GM12878 (cell line): ENCODE measurements at regions not wholly inside any gene's neighbourhood (a gene's known extent, or its start where the extent isn't known, plus 50 kb on each side); places are given as distances from the start of the nearest gene placed in this dataset.
A peak's percentile ranks its signal among the peaks of the same experiment; 100 is the strongest.

Experiments used
- BHLHE40 ChIP-seq, 2 experiments: fragments of 450-650 bp in 1 of 2; IDR thresholded peaks; 2 replicates each; pipeline ENCODE4 v1.6.1; 2011 to 2017; ENCODE audit warnings: low read depth in 2 of 2, borderline replicate concordance in 1 of 2, improper control_type of control experiment in 1 of 2, low read length in 1 of 2, mild to moderate bottlenecking in 1 of 2
- CBX3 ChIP-seq: fragments of 200-600 bp; sonication (generic); IDR thresholded peaks from 2 replicates; pipeline ENCODE4 v1.6.1; 2016; ENCODE audit warnings: low read depth, borderline replicate concordance
- DPF2 ChIP-seq: fragments of 450-650 bp; IDR thresholded peaks from 2 replicates; pipeline ENCODE4 v1.6.1; 2017; ENCODE audit warnings: mild to moderate bottlenecking
- E4F1 ChIP-seq: fragments of 450-650 bp; IDR thresholded peaks from 2 replicates; pipeline ENCODE4 v1.6.1; 2018; ENCODE audit warnings: borderline replicate concordance, mild to moderate bottlenecking; ENCODE audit not compliant: partially characterized antibody
- IKZF1 ChIP-seq: fragments of 450-650 bp; conservative IDR thresholded peaks from 2 replicates; pipeline ENCODE4 v1.6.1; 2017; ENCODE audit warnings: antibody characterized with exemption, mild to moderate bottlenecking
- IKZF2 ChIP-seq, 2 experiments: fragments of 450-650 bp; IDR thresholded peaks; 2 replicates each; pipeline ENCODE4 v1.6.1; 2017; ENCODE audit warnings: mild to moderate bottlenecking in 2 of 2, moderate library complexity in 2 of 2
- MTA2 ChIP-seq: fragments of 450-650 bp; IDR thresholded peaks from 2 replicates; pipeline ENCODE4 v1.6.1; 2016; ENCODE audit warnings: low read depth, mild to moderate bottlenecking, moderate library complexity
- NR2F1 ChIP-seq: fragments of 450-650 bp; conservative IDR thresholded peaks from 2 replicates; pipeline ENCODE4 v1.6.1; 2017; ENCODE audit warnings: mild to moderate bottlenecking
- PAX5 ChIP-seq: IDR thresholded peaks from 2 replicates; pipeline ENCODE4 v1.6.1; 2011; ENCODE audit warnings: low read depth, low read length, borderline replicate concordance
- RAD21 ChIP-seq: IDR thresholded peaks from 2 replicates; pipeline ENCODE4 v1.6.1; 2011; ENCODE audit warnings: mild to moderate bottlenecking, low read depth, low read length, moderate library complexity; ENCODE audit not compliant: insufficient read depth
- REST ChIP-seq: IDR thresholded peaks from 2 replicates; pipeline ENCODE4 v1.6.1; 2012; ENCODE audit warnings: mild to moderate bottlenecking, low read depth, low read length
- RUNX3 ChIP-seq: IDR thresholded peaks from 2 replicates; pipeline ENCODE4 v1.6.1; 2012; ENCODE audit warnings: low read length, inconsistent platforms
- SMARCA5 ChIP-seq: fragments of 450-650 bp; IDR thresholded peaks from 2 replicates; pipeline ENCODE4 v1.6.1; 2017; ENCODE audit warnings: mild to moderate bottlenecking
- SPI1 ChIP-seq: IDR thresholded peaks from 2 replicates; pipeline ENCODE4 v1.6.1; 2011; ENCODE audit warnings: low read depth, mild to moderate bottlenecking, low read length, moderate library complexity, borderline replicate concordance; ENCODE audit not compliant: insufficient read depth
- SREBF1 ChIP-seq: IDR thresholded peaks from 2 replicates; pipeline ENCODE4 v1.6.1; 2012; ENCODE audit warnings: mild to moderate bottlenecking, low read length
- SREBF2 ChIP-seq: IDR thresholded peaks from 2 replicates; pipeline ENCODE4 v1.6.1; 2012; ENCODE audit warnings: mild to moderate bottlenecking, low read length
- TARDBP ChIP-seq: IDR thresholded peaks from 2 replicates; pipeline ENCODE4 v1.6.1; 2016; ENCODE audit warnings: borderline replicate concordance
- USF1 ChIP-seq: IDR thresholded peaks from 2 replicates; pipeline ENCODE4 v1.6.1; 2011; ENCODE audit warnings: borderline replicate concordance, low read depth, mild to moderate bottlenecking, moderate library complexity, mixed read lengths, low read length; ENCODE audit not compliant: insufficient read depth; ENCODE audit errors: extremely low read length
- YBX1 ChIP-seq: fragments of 450-650 bp; IDR thresholded peaks from 2 replicates; pipeline ENCODE4 v1.6.1; 2016; ENCODE audit warnings: antibody characterized with exemption
- ZNF622 ChIP-seq: fragments of 450-650 bp; IDR thresholded peaks from 2 replicates; pipeline ENCODE4 v1.6.1; 2017; ENCODE audit warnings: mild to moderate bottlenecking, inconsistent platforms
- TF ChIP-seq, protein P1 (sequence below): fragments of 150-350 bp; IDR thresholded peaks from 2 replicates; pipeline ENCODE4 v1.6.1; 2014; ENCODE audit warnings: mild to moderate bottlenecking, low read depth, low read length

- TF ChIP-seq USF1, result no peak
- 0 out of 2 replicates have a peak, but pooled peaks have one; percentile 62 for TF ChIP-seq PAX5
- peak; percentile 25; the same call in 1 of the 2 replicates for TF ChIP-seq IKZF1
- TF ChIP-seq SREBF2, result no peak
- peak; percentile 71 for TF ChIP-seq RUNX3
- no peak for TF ChIP-seq CBX3
- TF ChIP-seq E4F1, result no peak
- TF ChIP-seq, protein P1, sequence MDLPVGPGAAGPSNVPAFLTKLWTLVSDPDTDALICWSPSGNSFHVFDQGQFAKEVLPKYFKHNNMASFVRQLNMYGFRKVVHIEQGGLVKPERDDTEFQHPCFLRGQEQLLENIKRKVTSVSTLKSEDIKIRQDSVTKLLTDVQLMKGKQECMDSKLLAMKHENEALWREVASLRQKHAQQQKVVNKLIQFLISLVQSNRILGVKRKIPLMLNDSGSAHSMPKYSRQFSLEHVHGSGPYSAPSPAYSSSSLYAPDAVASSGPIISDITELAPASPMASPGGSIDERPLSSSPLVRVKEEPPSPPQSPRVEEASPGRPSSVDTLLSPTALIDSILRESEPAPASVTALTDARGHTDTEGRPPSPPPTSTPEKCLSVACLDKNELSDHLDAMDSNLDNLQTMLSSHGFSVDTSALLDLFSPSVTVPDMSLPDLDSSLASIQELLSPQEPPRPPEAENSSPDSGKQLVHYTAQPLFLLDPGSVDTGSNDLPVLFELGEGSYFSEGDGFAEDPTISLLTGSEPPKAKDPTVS, result no peak
- peak; percentile 35; the same call in 1 of the 2 replicates for TF ChIP-seq SMARCA5
- no peak for TF ChIP-seq REST
- TF ChIP-seq SREBF1, result no peak
- no peak for TF ChIP-seq ZNF622
- TF ChIP-seq NR2F1, result peak; percentile 80
- TF ChIP-seq TARDBP, result no peak
- peak; percentile 74 for TF ChIP-seq SPI1
- peak in 1 of 2 experiments; percentile 44; a peak in 1 of 4 replicates for TF ChIP-seq BHLHE40 (IDR thresholded peaks at IDR 0.05; ENCODE audit: borderline replicate concordance in 1 of 2, low read depth in 2 of 2, low read length in 1 of 2)
- TF ChIP-seq DPF2, result no peak
- peak; percentile 67 for TF ChIP-seq MTA2
- peak in 1 of 2 experiments; percentile 37; a peak in 2 of 4 replicates for TF ChIP-seq IKZF2 (IDR thresholded peaks at IDR 0.05)
- no peak for TF ChIP-seq RAD21
- no peak for TF ChIP-seq YBX1
These were observed 192.6 kb upstream of the PRICKLE2 start (continued) for GRCh38 chr3:64417816-64418215.
